Mesenchymal stem cell (in vitro differentiated cells and primary cell): ENCODE measurements at regions not wholly inside any gene's neighbourhood (a gene's known extent, or its start where the extent isn't known, plus 50 kb on each side); places are given as distances from the start of the nearest gene placed in this dataset.
"Not testable (repeated sequence)": the region's sequence is repeated elsewhere in the genome, so short reads cannot be mapped to it uniquely, and the experiment has no call there.

Source experiments
- DNase-seq: peaks from one replicate; pipeline ENCODE4 v3.0.0-alpha.2; 2013
- H2AFZ ChIP-seq: one replicate; pipeline ENCODE4 v1.6.1; 2013; ENCODE audit warnings: low read depth, mild to moderate bottlenecking, control low read depth, inconsistent platforms, low read length, moderate library complexity
- H2AK5ac ChIP-seq: 2 replicates; pipeline ENCODE4 v1.6.1; 2013; ENCODE audit warnings: low read length, moderate library complexity, mild to moderate bottlenecking, inconsistent platforms; ENCODE audit not compliant: severe bottlenecking
- H2BK120ac ChIP-seq: one replicate; pipeline ENCODE4 v1.6.1; 2013; ENCODE audit warnings: low read depth, mild to moderate bottlenecking, inconsistent platforms, low read length, moderate library complexity
- H2BK12ac ChIP-seq, 2 experiments: one replicate each; pipeline ENCODE4 v1.6.1; 2013; ENCODE audit warnings: inconsistent platforms in 2 of 2, low read length in 2 of 2, mild to moderate bottlenecking in 2 of 2, moderate library complexity in 2 of 2, control low read depth in 1 of 2
- H2BK15ac ChIP-seq: one replicate; pipeline ENCODE4 v1.6.1; 2013; ENCODE audit warnings: mild to moderate bottlenecking, low read depth, inconsistent platforms; ENCODE audit not compliant: poor library complexity, severe bottlenecking
- H2BK5ac ChIP-seq: 2 replicates; pipeline ENCODE4 v1.6.1; 2013; ENCODE audit warnings: low read depth, mild to moderate bottlenecking, low read length, control low read depth, inconsistent platforms; ENCODE audit not compliant: poor library complexity, severe bottlenecking
- H3K14ac ChIP-seq, 2 experiments: one replicate each; pipeline ENCODE4 v1.6.1; 2013; ENCODE audit warnings: inconsistent platforms in 2 of 2, low read length in 2 of 2, control low read depth in 1 of 2, mild to moderate bottlenecking in 1 of 2, moderate library complexity in 1 of 2
- H3K18ac ChIP-seq, 2 experiments: one replicate each; pipeline ENCODE4 v1.6.1; 2013; ENCODE audit warnings: inconsistent platforms in 2 of 2, low read length in 2 of 2, control low read depth in 1 of 2, low read depth in 1 of 2, mild to moderate bottlenecking in 1 of 2
- H3K23ac ChIP-seq, 2 experiments: one replicate each; pipeline ENCODE4 v1.6.1; 2013; ENCODE audit warnings: inconsistent platforms in 2 of 2, low read length in 2 of 2, mild to moderate bottlenecking in 2 of 2, moderate library complexity in 2 of 2, control low read depth in 1 of 2
- H3K27ac ChIP-seq: 2 replicates; pipeline ENCODE4 v1.5.1; 2013; ENCODE audit warnings: mild to moderate bottlenecking, moderate library complexity, low read length, control low read depth, inconsistent platforms; ENCODE audit not compliant: poor library complexity, severe bottlenecking
- H3K27me3 ChIP-seq, 2 experiments: 2 replicates each; pipeline versions ENCODE4 v1.6.1 to v1.7.0; 2013; ENCODE audit warnings: low read length in 2 of 2, mild to moderate bottlenecking in 2 of 2, moderate library complexity in 2 of 2, control low read depth in 1 of 2, inconsistent platforms in 1 of 2; ENCODE audit not compliant: control insufficient read depth in 1 of 2, insufficient read depth in 1 of 2
- H3K36me3 ChIP-seq, 2 experiments: 2 replicates each; pipeline versions ENCODE4 v1.6.1 to v1.7.0; 2013; ENCODE audit warnings: low read length in 2 of 2, control low read depth in 1 of 2, inconsistent platforms in 1 of 2, low read depth in 1 of 2, mild to moderate bottlenecking in 1 of 2; ENCODE audit not compliant: insufficient read depth in 2 of 2, control insufficient read depth in 1 of 2
- H3K4ac ChIP-seq, 2 experiments: one replicate each; pipeline ENCODE4 v1.6.1; 2013; ENCODE audit warnings: inconsistent platforms in 2 of 2, low read length in 2 of 2, mild to moderate bottlenecking in 2 of 2, moderate library complexity in 2 of 2, control low read depth in 1 of 2, low read depth in 1 of 2
- H3K4me1 ChIP-seq: 2 replicates; pipeline ENCODE4 v1.6.1; 2013; ENCODE audit warnings: low read depth, low read length, control low read depth; ENCODE audit not compliant: control insufficient read depth, insufficient read depth
- H3K4me2 ChIP-seq: 2 replicates; pipeline ENCODE4 v1.6.1; 2013; ENCODE audit warnings: low read length, mild to moderate bottlenecking, inconsistent platforms; ENCODE audit not compliant: poor library complexity, severe bottlenecking
- H3K4me3 ChIP-seq, 2 experiments: 2 replicates each; pipeline versions ENCODE4 v1.5.1 to v1.7.0; 2013; ENCODE audit warnings: low read length in 2 of 2, mild to moderate bottlenecking in 2 of 2, control low read depth in 1 of 2, low read depth in 1 of 2; ENCODE audit not compliant: insufficient read depth in 1 of 2
- H3K79me1 ChIP-seq: replicated peaks from 2 replicates; pipeline ENCODE4 v1.6.1; 2013; ENCODE audit warnings: mild to moderate bottlenecking, control low read depth, low read length, inconsistent platforms; ENCODE audit not compliant: poor library complexity, severe bottlenecking
- H3K9ac ChIP-seq: 2 replicates; pipeline ENCODE4 v1.7.0; 2013; ENCODE audit warnings: mild to moderate bottlenecking, low read length, moderate library complexity
- H3K9me3 ChIP-seq: 2 replicates; pipeline ENCODE4 v1.7.0; 2013; ENCODE audit warnings: mild to moderate bottlenecking, low read length; ENCODE audit not compliant: control insufficient read depth
- H4K8ac ChIP-seq: one replicate; pipeline ENCODE4 v1.6.1; 2013; ENCODE audit warnings: inconsistent platforms, mild to moderate bottlenecking, low read length, moderate library complexity
- H4K91ac ChIP-seq: one replicate; pipeline ENCODE4 v1.6.1; 2013; ENCODE audit warnings: mild to moderate bottlenecking, low read length, inconsistent platforms
- WGBS: methylation state at CpG from one replicate; pipeline ENCODE4 v1.1.7; 2013; ENCODE audit warnings: mixed read lengths; 5-methylcytosine and 5-hydroxymethylcytosine counted together

- Histone ChIP-seq H3K27me3 (no peaks in the 10 kb centered on the region), H3K4me1 (peaks cover 5% of the 10 kb centered on the region), H2BK15ac (no peak overlapping the region), H3K79me1 (no peaks in the 10 kb centered on the region), H3K23ac (no peak overlapping the region), H3K9me3 (peaks cover 12% of the 10 kb centered on the region), H3K36me3 (no peaks in the 10 kb centered on the region), H3K4me2 (no peak overlapping the region), H3K9ac (no peak overlapping the region), H2BK5ac (no peak overlapping the region), H2AFZ (no peak overlapping the region), H3K4ac (no peak overlapping the region), H2BK120ac (no peak overlapping the region), H3K18ac (no peak overlapping the region), H3K14ac (no peak overlapping the region), H2AK5ac (no peak overlapping the region), H2BK12ac (no peak overlapping the region), H4K8ac (no peak overlapping the region), H3K4me3 (no peak overlapping the region), H4K91ac (no peak overlapping the region), H3K27ac (no peak overlapping the region)
- no peak for DNase-seq
- 97% methylated on average over 1 of the region's 4 CpGs for WGBS
Observed at GRCh38 chr4:184280137-184280536, 62.5 kb upstream of the ENPP6 start.

DNA sequence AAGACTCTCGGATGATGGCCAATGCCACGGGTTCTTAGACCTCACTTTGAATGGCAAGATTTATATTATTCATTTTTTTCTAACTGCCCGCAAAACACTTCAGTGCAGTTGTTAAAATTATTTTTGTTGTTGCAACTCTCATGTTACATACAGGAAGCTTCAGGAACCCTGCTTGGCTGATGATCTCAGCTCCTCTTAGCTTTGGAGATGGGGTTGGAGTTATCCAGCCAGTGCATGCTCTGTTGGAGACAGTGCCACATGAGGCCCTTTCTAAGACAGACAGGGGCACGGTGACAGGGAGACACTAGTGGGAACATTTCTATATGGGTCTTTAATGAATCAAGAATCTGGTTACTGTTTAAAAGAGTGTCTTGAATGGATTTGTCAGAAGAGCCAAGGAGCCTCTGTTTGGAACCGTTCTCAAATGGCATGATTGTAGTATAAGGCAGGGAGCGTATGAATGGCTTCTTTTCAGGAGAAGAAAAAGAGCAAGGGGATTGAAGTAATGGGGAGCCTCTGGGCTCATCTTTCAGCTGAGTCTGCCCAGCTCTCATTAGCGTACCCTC lies 61.9 kb upstream of the ENPP6 start:
- H2AFZ ChIP-seq = no peak overlapping the region
- no peak overlapping the region for H3K4me3 ChIP-seq
- no peak overlapping the region for H4K8ac ChIP-seq
- H3K23ac ChIP-seq = no peak overlapping the region
- H2BK12ac ChIP-seq = no peak overlapping the region
- peaks cover 12% of the 10 kb centered on the region for H3K9me3 ChIP-seq
- H3K36me3 ChIP-seq = no peaks in the 10 kb centered on the region
- no peak for DNase-seq
- H3K9ac ChIP-seq = no peak overlapping the region
- H3K4me1 ChIP-seq = peaks cover 5% of the 10 kb centered on the region
- 93% methylated on average over 6 of the region's 7 CpGs for WGBS
- no peak overlapping the region for H4K91ac ChIP-seq
- H3K18ac ChIP-seq = no peak overlapping the region
- no peak overlapping the region for H2BK15ac ChIP-seq
- no peak overlapping the region for H3K14ac ChIP-seq
- H2BK120ac ChIP-seq = no peak overlapping the region
- no peak overlapping the region for H2AK5ac ChIP-seq
- H2BK5ac ChIP-seq = no peak overlapping the region
- no peak overlapping the region for H3K27ac ChIP-seq
- no peak overlapping the region for H3K4me2 ChIP-seq
- H3K4ac ChIP-seq = no peak overlapping the region
- H3K79me1 ChIP-seq = no peaks in the 10 kb centered on the region
- H3K27me3 ChIP-seq = no peaks in the 10 kb centered on the region

DNA sequence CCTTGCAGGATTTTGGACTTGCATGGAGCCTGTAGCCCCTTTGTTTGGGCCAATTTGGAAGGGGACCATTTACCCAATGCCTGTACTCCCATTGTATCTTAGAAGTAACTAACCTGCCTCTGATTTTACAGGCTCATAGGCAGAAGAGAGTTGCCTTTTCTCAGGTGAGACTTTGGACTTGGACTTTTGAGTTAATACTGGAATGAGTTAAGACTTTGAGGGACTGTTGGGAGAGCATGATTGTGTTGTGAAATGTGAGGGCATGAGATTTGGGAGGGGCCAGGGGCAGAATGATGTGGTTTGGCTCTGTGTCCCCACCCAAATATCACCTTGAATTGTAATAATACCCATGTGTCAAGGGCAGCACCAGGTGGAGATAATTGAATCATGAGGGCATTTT lies 60.1 kb upstream of the ENPP6 start:
- not testable (repeated sequence) for H3K18ac ChIP-seq

GRCh38 chr4:184277010-184277409 lies 59.3 kb upstream of the ENPP6 start:
- not testable (repeated sequence) for H3K79me1 ChIP-seq, H3K27ac ChIP-seq, H2BK5ac ChIP-seq, H4K8ac ChIP-seq, H3K36me3 ChIP-seq, H3K23ac ChIP-seq, H3K14ac ChIP-seq, H3K4me2 ChIP-seq, H3K27me3 ChIP-seq, H3K18ac ChIP-seq, H4K91ac ChIP-seq, H3K9ac ChIP-seq, H3K4ac ChIP-seq, H2BK15ac ChIP-seq, H3K4me1 ChIP-seq, H3K4me3 ChIP-seq, H2BK12ac ChIP-seq, H2BK120ac ChIP-seq, H2AFZ ChIP-seq, DNase-seq, H2AK5ac ChIP-seq
- peaks cover 12% of the 10 kb centered on the region for H3K9me3 ChIP-seq
- WGBS = 71% methylated on average over 3 of the region's 3 CpGs

More for the DNA sequence above, 60.1 kb upstream of the ENPP6 start:
- H4K8ac ChIP-seq, H2BK5ac ChIP-seq, H3K4me2 ChIP-seq, H2BK12ac ChIP-seq, H2AFZ ChIP-seq, H3K36me3 ChIP-seq, H3K27ac ChIP-seq, H4K91ac ChIP-seq, H3K4me1 ChIP-seq, H3K4ac ChIP-seq, H3K14ac ChIP-seq, H2AK5ac ChIP-seq, H2BK15ac ChIP-seq, H3K23ac ChIP-seq, H3K9ac ChIP-seq, H3K27me3 ChIP-seq, H2BK120ac ChIP-seq, H3K79me1 ChIP-seq, DNase-seq, H3K4me3 ChIP-seq: not testable (repeated sequence)
- H3K9me3 ChIP-seq = peaks cover 12% of the 10 kb centered on the region
